A204.1 (cell line): ENCODE measurements at regions not wholly inside any gene's neighbourhood (a gene's known extent, or its start where the extent isn't known, plus 50 kb on each side); places are given as distances from the start of the nearest gene placed in this dataset.

ENCODE experiments used
- FAIRE-seq: peaks from 2 replicates; lab custom pipeline; 2012; peaks lifted over from hg19 to GRCh38; lab: Jason Lieb, UNC

DNA sequence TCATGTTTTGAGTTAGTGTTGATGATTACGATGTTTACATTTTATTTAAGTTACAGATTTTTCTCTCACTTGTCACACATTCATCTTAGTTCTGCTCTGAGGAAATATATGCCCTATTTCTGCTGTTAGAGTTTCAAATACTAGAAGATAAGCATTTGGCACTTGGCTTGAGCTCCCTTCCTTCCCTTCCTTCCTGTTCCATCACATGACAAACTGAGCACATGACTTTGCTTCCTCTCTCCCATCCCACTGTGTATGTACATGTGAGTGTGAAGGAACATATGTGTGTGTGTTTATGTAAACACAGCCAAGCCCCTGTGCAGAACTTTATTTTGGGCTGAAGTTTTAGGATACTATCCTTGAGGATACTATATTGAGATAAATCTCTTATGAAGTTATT lies 795.9 kb upstream of the IGFBP3 start:
- FAIRE-seq = no peak

DNA sequence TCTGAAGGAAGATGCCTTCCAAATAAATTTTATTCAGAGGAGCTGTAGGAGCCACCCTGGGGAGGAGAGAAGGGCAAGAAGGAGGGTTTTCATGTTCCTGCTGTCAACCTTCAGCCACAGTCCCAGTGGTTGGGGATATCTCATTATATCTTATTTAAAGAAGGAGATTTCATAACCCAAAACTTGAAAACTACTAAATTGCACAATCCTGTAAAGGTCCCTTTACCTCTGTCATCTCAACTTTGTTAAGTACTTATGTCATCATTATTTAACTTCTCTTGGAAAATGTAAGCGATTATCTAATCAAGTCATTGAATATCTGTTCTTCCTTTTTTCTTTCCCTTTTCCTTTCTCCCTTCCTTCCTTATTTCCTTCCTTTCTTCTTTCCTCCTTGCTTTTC lies 794.5 kb upstream of the IGFBP3 start:
- no peak for FAIRE-seq

DNA sequence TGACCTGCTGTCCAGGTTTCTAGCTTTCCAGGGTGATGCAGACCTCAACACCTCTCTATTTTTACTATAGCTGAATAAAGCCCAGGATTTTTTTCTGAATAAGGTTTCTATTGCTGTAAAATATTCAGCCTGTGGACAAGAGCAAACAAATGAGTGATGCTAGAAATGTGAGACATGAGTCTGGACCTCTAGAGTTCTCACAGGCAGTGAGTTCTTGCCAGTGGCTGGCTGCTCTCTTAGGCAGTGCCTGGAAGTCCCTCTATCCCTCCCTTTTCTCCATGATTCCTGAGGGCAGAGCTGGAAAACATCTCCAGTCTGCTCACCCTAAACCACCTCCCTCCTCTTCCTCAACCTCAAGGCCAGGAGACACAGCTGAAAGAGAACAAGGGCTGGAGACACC lies 793.8 kb upstream of the IGFBP3 start:
- no peak for FAIRE-seq

DNA sequence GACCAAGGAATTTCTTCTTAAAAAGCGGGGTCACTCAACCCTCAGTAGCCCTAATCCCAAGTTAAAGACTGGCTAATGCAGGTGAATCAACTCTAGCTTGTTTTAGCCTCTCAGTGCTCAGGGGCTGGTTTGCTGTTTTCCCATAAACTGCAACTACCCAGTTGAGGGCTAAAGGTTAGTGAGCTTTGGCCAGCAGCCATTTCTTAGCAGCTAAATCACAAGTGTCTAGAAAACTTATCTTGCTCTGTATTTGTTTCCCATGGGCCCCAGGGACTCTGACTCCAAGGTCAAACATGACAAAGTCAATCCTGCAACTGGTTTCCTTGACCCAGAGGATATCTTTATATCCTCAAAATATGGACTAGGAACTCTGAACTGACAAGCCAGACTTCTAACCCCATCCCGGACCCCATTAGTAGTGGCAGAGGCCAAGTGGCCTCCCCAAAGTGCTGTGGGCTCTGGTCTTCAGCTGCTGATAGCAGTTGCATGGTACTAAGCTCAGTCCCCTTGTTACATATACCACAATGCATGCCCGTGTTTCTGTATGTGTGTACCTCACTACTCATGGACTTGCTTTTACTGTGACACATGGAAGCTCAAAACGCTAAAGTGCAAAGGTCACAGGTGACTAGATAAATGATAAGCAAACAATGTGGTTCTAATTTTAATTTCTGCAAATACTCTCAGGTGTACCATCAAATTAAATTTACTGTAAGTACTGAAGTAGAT lies 793.0 kb upstream of the IGFBP3 start:
- no peak for FAIRE-seq

DNA sequence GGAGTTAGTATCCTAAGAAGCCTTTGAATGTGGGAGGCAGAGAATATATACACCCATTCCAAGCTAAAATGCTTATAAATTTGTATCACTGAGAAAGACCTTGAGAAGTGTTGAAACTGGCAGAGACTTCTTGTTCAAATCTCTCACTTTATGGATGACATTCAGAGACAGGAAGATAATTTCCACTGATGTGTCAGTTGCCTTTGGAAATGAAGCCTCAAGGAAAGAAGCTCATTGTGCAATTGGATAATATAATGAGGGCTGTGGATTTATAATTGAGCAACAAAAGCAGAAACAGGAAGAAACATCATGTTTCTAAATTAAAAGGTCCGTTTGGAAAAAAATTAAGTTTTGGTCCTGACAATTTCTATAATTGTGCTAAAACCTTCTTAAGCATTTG lies 789.9 kb upstream of the IGFBP3 start:
- FAIRE-seq = no peak

GRCh38 chr7:46707973-46708372 lies 786.9 kb upstream of the IGFBP3 start:
- no peak for FAIRE-seq

DNA sequence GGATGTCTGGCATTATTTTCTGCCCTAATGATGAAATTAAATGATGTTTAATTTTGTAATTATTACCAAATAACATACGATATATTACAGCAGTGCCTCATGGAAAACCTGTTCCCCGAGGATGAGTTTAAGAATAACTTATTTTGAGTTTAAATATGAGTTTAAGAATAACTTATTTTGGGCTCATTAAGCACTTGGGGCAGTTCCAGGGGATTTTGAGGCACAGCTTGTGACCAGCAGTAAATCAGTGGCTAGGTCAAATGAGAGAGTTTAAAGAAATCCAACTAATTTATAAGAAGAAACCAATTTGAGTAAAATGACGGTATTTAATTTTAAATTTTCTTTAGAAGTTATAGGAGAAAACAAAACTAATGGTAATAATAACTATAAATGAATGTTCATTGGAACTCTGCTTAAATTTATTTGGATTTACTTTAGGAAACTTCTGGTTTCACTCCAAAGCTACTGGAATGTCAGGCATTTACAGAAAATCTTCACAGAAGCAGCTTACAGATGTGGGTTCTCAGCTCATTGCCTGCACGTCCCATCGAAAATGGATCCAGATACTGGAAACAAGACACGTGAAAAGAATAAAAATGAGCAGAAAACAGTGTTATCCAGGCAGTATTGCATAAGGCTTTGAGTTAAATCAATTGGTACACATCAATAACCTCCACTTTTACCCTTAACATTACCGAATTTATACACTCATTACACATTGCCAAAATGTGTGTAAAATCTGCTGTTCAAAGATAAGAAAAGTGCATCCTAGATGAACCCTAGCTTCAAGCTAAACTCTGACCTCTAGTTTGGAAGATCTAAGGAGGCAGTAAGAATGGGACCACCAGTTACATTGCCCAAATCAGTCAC lies 784.5 kb upstream of the IGFBP3 start:
- FAIRE-seq = no peak

- no peak for FAIRE-seq
Measured at GRCh38 chr7:46696741-46697140, 775.7 kb upstream of the IGFBP3 start.

GRCh38 chr7:46695051-46695708 lies 774.1 kb upstream of the IGFBP3 start:
- no peak for FAIRE-seq

DNA sequence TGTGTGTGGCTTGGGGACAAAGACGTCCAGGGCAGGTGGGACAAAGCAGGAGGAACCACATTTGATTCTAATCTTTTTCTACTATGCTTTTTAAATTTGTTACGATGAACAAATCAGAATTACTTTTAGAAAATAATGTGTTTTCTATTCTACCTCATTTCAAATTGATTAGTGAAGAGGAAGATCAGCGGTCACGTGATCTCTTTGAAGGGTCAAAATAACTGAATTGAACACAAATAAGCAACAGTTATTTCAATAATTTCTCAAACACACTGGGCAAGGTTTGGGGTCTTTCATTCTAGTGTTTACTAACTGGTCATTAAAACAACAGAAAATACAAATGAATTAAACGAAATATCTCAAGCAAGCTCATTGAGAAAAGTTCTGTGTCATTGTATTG lies 773.0 kb upstream of the IGFBP3 start:
- FAIRE-seq = no peak

- no peak for FAIRE-seq
Measured at GRCh38 chr7:46687203-46687602, 766.1 kb upstream of the IGFBP3 start.

DNA sequence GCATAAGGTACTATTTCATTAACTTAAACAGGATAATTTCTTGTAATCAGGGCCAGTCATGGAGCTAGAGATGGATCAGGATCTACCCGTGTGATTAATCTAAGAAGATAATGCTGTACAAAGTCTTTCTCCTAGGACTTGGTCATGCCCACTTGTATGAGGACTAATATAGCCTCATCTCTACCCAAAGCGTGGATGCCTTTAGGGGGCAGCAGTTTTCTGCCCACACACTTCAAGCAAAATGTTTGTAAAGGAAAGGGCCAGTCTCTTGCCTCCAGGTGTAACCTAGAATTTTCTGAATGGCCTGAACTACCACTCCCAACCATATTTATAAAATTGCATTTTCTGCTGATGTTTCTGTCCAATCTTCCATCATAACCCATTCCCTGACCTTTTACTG lies 764.0 kb upstream of the IGFBP3 start:
- no peak for FAIRE-seq

GRCh38 chr7:46682836-46683624 lies 762.0 kb upstream of the IGFBP3 start:
- no peak for FAIRE-seq

GRCh38 chr7:46681865-46682503 lies 760.9 kb upstream of the IGFBP3 start:
- FAIRE-seq = no peak

DNA sequence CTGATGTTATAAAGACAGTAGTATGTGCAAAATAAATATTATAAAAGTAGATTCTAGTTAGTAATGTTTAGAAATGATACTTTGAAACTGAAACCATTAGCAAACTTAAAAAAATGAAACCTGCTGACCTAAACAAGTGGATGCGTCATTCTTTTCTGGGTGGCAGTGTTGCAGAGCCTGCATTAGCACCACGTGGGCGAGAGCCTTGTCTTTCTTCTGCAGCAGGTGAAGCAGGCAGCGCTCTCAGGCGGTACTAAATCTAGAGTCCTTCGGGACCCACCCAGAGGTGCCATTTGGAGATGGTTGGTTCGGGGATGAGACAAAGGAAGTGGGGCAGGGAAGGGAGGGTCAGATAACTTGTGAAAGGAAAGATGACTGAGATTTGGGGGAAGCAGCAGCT lies 759.1 kb upstream of the IGFBP3 start:
- FAIRE-seq = no peak

- no peak for FAIRE-seq
Measured at GRCh38 chr7:46679671-46680070, 758.6 kb upstream of the IGFBP3 start.

DNA sequence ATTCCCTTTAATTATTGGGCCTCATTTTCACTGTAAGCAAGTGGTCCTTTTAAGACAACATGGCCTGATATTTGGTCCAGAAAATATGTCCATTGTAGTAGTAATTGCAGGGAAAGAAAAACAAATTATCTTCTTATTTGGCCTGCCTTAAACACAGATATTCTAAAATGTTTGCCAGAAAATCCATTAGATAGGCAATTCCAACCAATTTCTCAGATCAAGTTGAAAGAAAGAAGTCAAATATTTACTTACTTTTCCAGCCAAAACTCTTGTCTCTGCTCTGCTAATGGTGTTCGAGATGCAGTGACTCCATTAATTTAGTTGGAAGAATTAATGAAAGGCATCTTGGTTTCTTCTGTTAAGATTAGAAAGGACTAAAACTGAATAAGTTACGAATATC lies 757.3 kb upstream of the IGFBP3 start:
- FAIRE-seq = no peak

- FAIRE-seq = no peak
Measured at GRCh38 chr7:46675456-46675855, 754.4 kb upstream of the IGFBP3 start.

DNA sequence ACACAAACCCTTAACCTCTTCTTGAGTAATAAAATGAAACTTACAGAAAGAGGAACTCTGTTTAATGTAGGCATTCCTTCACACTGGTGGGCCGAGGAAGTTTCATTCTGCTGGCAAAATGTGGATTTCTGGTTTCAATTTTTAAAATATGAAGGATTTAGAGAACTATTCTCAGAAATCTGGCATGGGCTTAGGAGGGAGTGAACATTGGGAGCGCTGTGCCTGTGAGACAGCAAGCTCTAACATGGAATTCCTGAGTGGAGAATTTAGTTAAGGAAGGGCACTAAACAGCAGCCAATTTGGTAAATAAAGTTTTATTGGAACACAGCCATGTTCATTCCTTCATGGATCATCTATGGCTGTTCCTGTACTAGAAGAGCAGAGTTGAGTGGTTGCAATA lies 751.8 kb upstream of the IGFBP3 start:
- no peak for FAIRE-seq

DNA sequence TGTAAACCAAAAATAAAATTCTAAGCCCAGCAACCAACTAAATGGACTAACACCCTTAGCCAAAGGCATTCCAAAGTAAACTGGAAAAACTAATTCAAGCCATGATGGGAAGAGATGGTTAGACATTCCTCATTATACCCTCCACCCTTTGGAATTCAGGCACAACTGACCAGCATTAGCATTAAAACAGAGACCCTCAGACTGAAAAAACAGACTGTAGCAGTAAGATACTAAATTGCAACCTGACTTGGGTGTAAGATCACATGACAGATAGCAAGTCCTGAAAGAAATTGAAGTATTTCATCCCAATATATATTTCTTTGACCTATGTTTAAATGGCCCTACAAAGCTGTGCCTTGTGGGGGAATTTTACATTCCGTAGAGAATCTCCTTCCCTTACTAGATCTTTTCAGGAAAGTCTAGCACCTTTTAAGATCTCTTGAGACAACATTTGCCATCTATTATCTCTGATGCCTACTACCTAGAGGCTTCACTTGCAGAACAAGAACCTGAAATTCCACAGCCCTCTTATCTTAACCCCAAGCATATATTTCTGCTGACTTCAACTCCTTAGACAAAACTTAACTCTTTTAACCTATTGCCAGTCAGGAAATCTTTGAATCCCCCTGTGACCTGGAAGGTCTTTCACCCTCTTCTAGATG lies 750.2 kb upstream of the IGFBP3 start:
- FAIRE-seq = no peak

DNA sequence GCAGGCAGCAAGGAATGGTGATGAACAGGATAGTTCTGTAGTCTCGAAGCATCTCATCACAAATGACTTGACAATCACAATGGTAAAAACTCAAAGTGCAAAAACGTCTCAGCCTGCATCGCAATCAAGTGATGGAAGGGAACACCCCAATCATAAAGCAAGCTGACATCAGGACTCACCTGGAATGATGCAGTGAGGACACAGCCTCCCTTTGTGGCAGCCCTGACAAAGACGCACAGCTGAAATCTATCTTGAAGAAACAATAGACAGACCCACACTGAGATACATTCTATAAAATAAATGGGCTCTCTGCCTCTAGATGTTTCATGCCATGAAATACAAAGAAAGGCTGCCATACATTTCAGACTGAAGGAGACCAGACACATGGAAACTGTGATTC lies 748.0 kb upstream of the IGFBP3 start:
- FAIRE-seq = no peak
